Esophagus squamous epithelium (tissue), 4 donors: ENCODE measurements at regions not wholly inside any gene's neighbourhood (a gene's known extent, or its start where the extent isn't known, plus 50 kb on each side); places are given as distances from the start of the nearest gene placed in this dataset.

Experiments used
- POLR2A ChIP-seq, 4 donors: fragments of 450-650 bp; IDR thresholded peaks; one replicate each; pipeline ENCODE4 v1.6.1; 2017; ENCODE audit warnings: antibody characterized with exemption in 4 of 4, mild to moderate bottlenecking in 4 of 4, moderate library complexity in 3 of 4
- TF ChIP-seq, protein P1 (sequence below), 6 experiments: fragments of 450-650 bp in 4 of 6; fragments of 200-600 bp in 2 of 6; sonication (generic) in 2 of 6; IDR thresholded peaks; one replicate each; pipeline ENCODE4 v1.5.1; 2016 to 2019; ENCODE audit warnings: antibody characterized with exemption in 6 of 6, mild to moderate bottlenecking in 4 of 6, moderate library complexity in 4 of 6

DNA sequence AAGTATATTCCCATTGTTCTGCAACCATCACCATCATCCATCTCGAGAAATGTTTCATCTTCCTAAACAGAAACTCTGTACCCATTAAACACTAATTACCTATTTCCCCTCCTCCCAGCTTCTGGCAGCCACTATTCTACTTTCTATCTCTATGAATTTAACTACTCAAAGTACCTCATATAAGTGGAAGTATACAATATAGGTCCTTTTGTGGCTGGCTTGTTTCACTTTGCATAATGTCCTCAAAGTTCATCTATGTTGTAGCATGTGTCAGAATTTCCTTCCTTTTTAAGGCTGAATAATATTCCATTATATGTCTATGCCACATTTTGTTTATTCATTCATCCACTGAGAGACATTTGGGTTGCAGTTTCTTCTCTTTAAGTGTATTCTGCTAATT, 159.4 kb downstream of the KCNRG start:
- TF ChIP-seq, protein P1, sequence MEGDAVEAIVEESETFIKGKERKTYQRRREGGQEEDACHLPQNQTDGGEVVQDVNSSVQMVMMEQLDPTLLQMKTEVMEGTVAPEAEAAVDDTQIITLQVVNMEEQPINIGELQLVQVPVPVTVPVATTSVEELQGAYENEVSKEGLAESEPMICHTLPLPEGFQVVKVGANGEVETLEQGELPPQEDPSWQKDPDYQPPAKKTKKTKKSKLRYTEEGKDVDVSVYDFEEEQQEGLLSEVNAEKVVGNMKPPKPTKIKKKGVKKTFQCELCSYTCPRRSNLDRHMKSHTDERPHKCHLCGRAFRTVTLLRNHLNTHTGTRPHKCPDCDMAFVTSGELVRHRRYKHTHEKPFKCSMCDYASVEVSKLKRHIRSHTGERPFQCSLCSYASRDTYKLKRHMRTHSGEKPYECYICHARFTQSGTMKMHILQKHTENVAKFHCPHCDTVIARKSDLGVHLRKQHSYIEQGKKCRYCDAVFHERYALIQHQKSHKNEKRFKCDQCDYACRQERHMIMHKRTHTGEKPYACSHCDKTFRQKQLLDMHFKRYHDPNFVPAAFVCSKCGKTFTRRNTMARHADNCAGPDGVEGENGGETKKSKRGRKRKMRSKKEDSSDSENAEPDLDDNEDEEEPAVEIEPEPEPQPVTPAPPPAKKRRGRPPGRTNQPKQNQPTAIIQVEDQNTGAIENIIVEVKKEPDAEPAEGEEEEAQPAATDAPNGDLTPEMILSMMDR (IDR thresholded peaks at IDR 0.05) = no peak
- no peak for TF ChIP-seq POLR2A (IDR thresholded peaks at IDR 0.05)
